HCT116 (cell line): ENCODE measurements at regions not wholly inside any gene's neighbourhood (a gene's known extent, or its start where the extent isn't known, plus 50 kb on each side); places are given as distances from the start of the nearest gene placed in this dataset.
"Not testable (repeated sequence)": the region's sequence is repeated elsewhere in the genome, so short reads cannot be mapped to it uniquely, and the experiment has no call there.

ENCODE experiments used
- ATAC-seq: fragments of 200-7000 bp; cut with Tn5 transposase; 2 replicates; pipeline ENCODE4 v1.9.1; 2020; ENCODE audit warnings: mild to moderate bottlenecking, moderate library complexity
- BruUV-seq: library from RNA; stranded (reverse); fragments of 400-500 nt; replicated peaks from 2 replicates; lab custom pipeline; 2021; lab: Mats Ljungman, UMichigan
- CTCF ChIA-PET: fragments of 300-600 bp; sonication (Branson Sonifier 250); formaldehyde crosslinking; loops from one replicate; lab custom pipeline; 2021; ENCODE audit warnings: antibody characterized with exemption; lab: Charles Lee
- POLR2A ChIA-PET: fragments of 300-600, 350-600 bp; sonication (Branson Sonifier 250); formaldehyde crosslinking; loops from one replicate; lab custom pipeline; 2021; ENCODE audit warnings: antibody characterized with exemption; lab: Charles Lee
- RAD21 ChIA-PET, 2 experiments: fragments of 300-600 bp; sonication (Branson Sonifier 250); formaldehyde crosslinking; loops; one replicate each; lab custom pipeline; 2023; ENCODE audit warnings: low total read pairs in 2 of 2; ENCODE audit not compliant: uncharacterized antibody in 2 of 2, unreplicated experiment in 2 of 2, low non-redundant PET in 1 of 2; lab: Charles Lee
- DNase-seq: peaks from one replicate; pipeline ENCODE4 v3.0.0-alpha.2; 2010; ENCODE audit warnings: low read depth, low spot score
- H2AFZ ChIP-seq: fragments of 200-600 bp; shearing (Covaris generic), sonication (generic); 2 replicates; pipeline ENCODE4 v1.6.1; 2017; ENCODE audit warnings: low read depth, mixed run types, mixed read lengths, antibody characterized with exemption, low read length; ENCODE audit not compliant: poor library complexity, severe bottlenecking
- H3K27ac ChIP-seq: 2 replicates; pipeline ENCODE4 v1.5.1; 2012; ENCODE audit warnings: low read depth, low read length
- H3K27me3 ChIP-seq: fragments of 200-600 bp; sonication (generic); 2 replicates; pipeline ENCODE4 v1.6.1; 2016; ENCODE audit warnings: mixed run types, low read length, mixed read lengths; ENCODE audit not compliant: insufficient read depth
- H3K36me3 ChIP-seq, 2 experiments: fragments of 200-500 bp in 1 of 2; fragments of 200-600 bp in 1 of 2; sonication (Bioruptor generic) in 1 of 2; sonication (generic) in 1 of 2; 2 replicates each; pipeline versions ENCODE4 v1.5.1 to v1.6.1; 2014 to 2016; ENCODE audit warnings: low read length in 2 of 2, inconsistent platforms in 1 of 2, mixed read lengths in 1 of 2, mixed run types in 1 of 2; ENCODE audit not compliant: insufficient read depth in 2 of 2, control insufficient read depth in 1 of 2
- H3K4me1 ChIP-seq, 2 experiments: fragments of 200-600 bp in 1 of 2; sonication (generic) in 1 of 2; 2 replicates each; pipeline versions ENCODE4 v1.5.1 to v1.6.1; 2012 to 2017; ENCODE audit warnings: low read length in 2 of 2, inconsistent platforms in 1 of 2, mild to moderate bottlenecking in 1 of 2, mixed read lengths in 1 of 2, mixed run types in 1 of 2, moderate library complexity in 1 of 2; ENCODE audit not compliant: insufficient read depth in 2 of 2, control insufficient read depth in 1 of 2
- H3K4me2 ChIP-seq: fragments of 200-600 bp; sonication (generic); 2 replicates; pipeline ENCODE4 v1.6.1; 2017; ENCODE audit warnings: mixed run types, low read length, mixed read lengths
- H3K4me3 ChIP-seq, 2 experiments: fragments of 200-600 bp in 1 of 2; sonication (generic) in 1 of 2; replicated peaks in 1 of 2; 2 replicates each; pipeline ENCODE4 v1.5.1; 2011 to 2016; ENCODE audit warnings: low read length in 2 of 2, control low read depth in 1 of 2, low read depth in 1 of 2, mild to moderate bottlenecking in 1 of 2, mixed read lengths in 1 of 2, mixed run types in 1 of 2
- H3K79me2 ChIP-seq: fragments of 200-600 bp; sonication (generic); 2 replicates; pipeline ENCODE4 v1.6.1; 2017; ENCODE audit warnings: mild to moderate bottlenecking, mixed run types, low read length, moderate library complexity, mixed read lengths; ENCODE audit not compliant: insufficient read depth
- H3K9ac ChIP-seq: fragments of 200-600 bp; sonication (generic); 2 replicates; pipeline ENCODE4 v1.6.1; 2016; ENCODE audit warnings: low read length, mixed read lengths
- H3K9me2 ChIP-seq: fragments of 200-600 bp; sonication (generic), shearing (Covaris generic); 2 replicates; pipeline ENCODE4 v1.6.1; 2017; ENCODE audit warnings: mixed run types, mild to moderate bottlenecking, moderate library complexity; ENCODE audit not compliant: insufficient read depth
- H3K9me3 ChIP-seq, 2 experiments: fragments of 200-500 bp in 1 of 2; fragments of 200-600 bp in 1 of 2; sonication (Bioruptor generic) in 1 of 2; sonication (generic) in 1 of 2; 2 replicates each; pipeline ENCODE4 v1.6.1; 2014 to 2017; ENCODE audit warnings: low read length in 2 of 2, mixed read lengths in 2 of 2, inconsistent platforms in 1 of 2, low read depth in 1 of 2, mild to moderate bottlenecking in 1 of 2, mixed run types in 1 of 2, moderate library complexity in 1 of 2; ENCODE audit not compliant: control insufficient read depth in 1 of 2, insufficient read depth in 1 of 2
- H4K20me1 ChIP-seq: fragments of 200-600 bp; sonication (generic), shearing (Covaris generic); 2 replicates; pipeline ENCODE4 v1.6.1; 2017; ENCODE audit warnings: mixed run types, mild to moderate bottlenecking, moderate library complexity; ENCODE audit not compliant: insufficient read depth
- ELF1 ChIP-seq: IDR thresholded peaks from 2 replicates; pipeline ENCODE4 v1.6.1; 2012; ENCODE audit warnings: low read depth, borderline replicate concordance
- EZH2 ChIP-seq: fragments of 200-600 bp; sonication (generic); IDR thresholded peaks from 2 replicates; pipeline ENCODE4 v1.6.1; 2017; ENCODE audit warnings: antibody characterized with exemption, mixed run types
- FOSL1 ChIP-seq: IDR thresholded peaks from 2 replicates; pipeline ENCODE4 v1.6.1; 2012; ENCODE audit warnings: low read depth
- MAX ChIP-seq: IDR thresholded peaks from 2 replicates; pipeline ENCODE4 v1.6.1; 2012
- POLR2A ChIP-seq: IDR thresholded peaks from 2 replicates; pipeline ENCODE4 v1.7.0; 2011; ENCODE audit warnings: borderline replicate concordance; ENCODE audit not compliant: insufficient read depth, insufficient read length; ENCODE audit errors: extremely low read depth
- POLR2AphosphoS5 ChIP-seq: IDR thresholded peaks from 2 replicates; pipeline ENCODE4 v1.6.1; 2011; ENCODE audit warnings: mild to moderate bottlenecking, low read depth, low read length, moderate library complexity
- RAD21 ChIP-seq: IDR thresholded peaks from 2 replicates; pipeline ENCODE4 v1.6.1; 2012; ENCODE audit warnings: low read depth, mild to moderate bottlenecking
- REST ChIP-seq: IDR thresholded peaks from 2 replicates; pipeline ENCODE4 v1.6.1; 2012; ENCODE audit warnings: low read depth
- SIN3A ChIP-seq: IDR thresholded peaks from 2 replicates; pipeline ENCODE4 v1.6.1; 2012; ENCODE audit warnings: low read depth
- SP1 ChIP-seq: IDR thresholded peaks from 2 replicates; pipeline ENCODE4 v1.6.1; 2012; ENCODE audit warnings: low read depth
- TCF7L2 ChIP-seq: IDR thresholded peaks from 2 replicates; pipeline ENCODE4 v1.7.0; 2011; ENCODE audit warnings: borderline replicate concordance, inconsistent platforms; ENCODE audit not compliant: insufficient read depth, insufficient read length; ENCODE audit errors: extremely low read depth
- ZFX ChIP-seq: fragments of 450-650 bp; IDR thresholded peaks from 2 replicates; pipeline ENCODE4 v1.6.1; 2017
- ZNF274 ChIP-seq: fragments of 200-500 bp; sonication (Bioruptor generic); IDR thresholded peaks from 2 replicates; pipeline ENCODE4 v1.6.1; 2014; ENCODE audit warnings: mild to moderate bottlenecking, low read depth, low read length, inconsistent platforms
- intact Hi-C: fragments of 100-400 bp; cut with micrococcal nuclease; formaldehyde crosslinking; loops from 2 replicates; pipeline ENCODE4 v1.10.0; 2022

- Histone ChIP-seq H3K9me2 (no peaks in the 10 kb centered on the region), H3K4me3 (no peak overlapping the region), H4K20me1 (no peaks in the 10 kb centered on the region), H3K9ac (no peak overlapping the region), H2AFZ (no peak overlapping the region), H3K27ac (no peak overlapping the region), H3K79me2 (no peaks in the 10 kb centered on the region), H3K9me3 (no peaks in the 10 kb centered on the region), H3K4me1 (peaks cover 0 to 14% of the 10 kb centered on the region in 2 experiments; a peak in 2 of 4 replicates), H3K27me3 (peaks cover 11% of the 10 kb centered on the region), H3K36me3 (no peaks in the 10 kb centered on the region), H3K4me2 (no peak overlapping the region)
- TF ChIP-seq POLR2A (no peak), TCF7L2 (no peak), ZFX (no peak), ELF1 (no peak), POLR2AphosphoS5 (no peak), EZH2 (no peak), SP1 (no peak), FOSL1 (no peak), REST (no peak), MAX (no peak), ZNF274 (no peak), SIN3A (no peak), RAD21 (no peak)
- RAD21 ChIA-PET, result no interaction called here
- no peak for DNase-seq
- intact Hi-C loops, result no loop called here
- CTCF ChIA-PET, result no interaction called here
- ATAC-seq, result no peak
- BruUV-seq, result no TSS peak
- POLR2A ChIA-PET, result no interaction called here
Observed at GRCh38 chr20:48490961-48491831, 336.6 kb downstream of the PREX1 start.

- H3K4me3 ChIP-seq, H3K9ac ChIP-seq, H3K9me3 ChIP-seq, ATAC-seq, intact Hi-C loops, CTCF ChIA-PET, BruUV-seq, DNase-seq, H3K9me2 ChIP-seq, H3K4me2 ChIP-seq, H4K20me1 ChIP-seq, H3K27ac ChIP-seq, H3K79me2 ChIP-seq, POLR2A ChIA-PET, H3K27me3 ChIP-seq, H2AFZ ChIP-seq, H3K36me3 ChIP-seq, RAD21 ChIA-PET: not testable (repeated sequence)
- H3K4me1 ChIP-seq, result peaks cover 0 to 14% of the 10 kb centered on the region in 2 experiments; a peak in 2 of 4 replicates
Observed at GRCh38 chr20:48490341-48490740, 337.5 kb downstream of the PREX1 start.
